Suprapubic skin (tissue), 4 donors: ENCODE measurements at regions not wholly inside any gene's neighbourhood (a gene's known extent, or its start where the extent isn't known, plus 50 kb on each side); places are given as distances from the start of the nearest gene placed in this dataset.
"Not testable (repeated sequence)": the region's sequence is repeated elsewhere in the genome, so short reads cannot be mapped to it uniquely, and the experiment has no call there.

Experiments used
- CTCF ChIP-seq, 2 donors: fragments of 200-600 bp in 1 of 2; fragments of 450-650 bp in 1 of 2; sonication (generic) in 1 of 2; IDR thresholded peaks; one replicate each; pipeline ENCODE4 v1.5.1; 2016 to 2019; ENCODE audit warnings: antibody characterized with exemption in 2 of 2, mild to moderate bottlenecking in 1 of 2, moderate library complexity in 1 of 2
- EP300 ChIP-seq: sonication (generic); formaldehyde crosslinking; IDR thresholded peaks from one replicate; pipeline ENCODE4 v1.6.1; 2017; ENCODE audit warnings: antibody characterized with exemption
- POLR2AphosphoS5 ChIP-seq, 3 donors: sonication (generic); formaldehyde crosslinking; IDR thresholded peaks; one replicate each; pipeline ENCODE4 v1.6.1; 2017; ENCODE audit warnings: antibody characterized with exemption in 3 of 3

- not testable (repeated sequence) for TF ChIP-seq CTCF (IDR thresholded peaks at IDR 0.05); EP300; POLR2AphosphoS5 (IDR thresholded peaks at IDR 0.05)
Measured at GRCh38 chr7:138221388-138221787, 145.1 kb downstream of the AKR1D1 start.
